Stromal cell of bone marrow (primary cell): ENCODE measurements at regions not wholly inside any gene's neighbourhood (a gene's known extent, or its start where the extent isn't known, plus 50 kb on each side); places are given as distances from the start of the nearest gene placed in this dataset.

ENCODE experiments used
- DNase-seq: peaks from one replicate; pipeline ENCODE4 v3.0.0-alpha.2; 2012; ENCODE audit warnings: low read depth

- DNase-seq = no peak
These were observed 267.4 kb upstream of the THBS1 start for GRCh38 chr15:39313467-39313866.

GRCh38 chr15:39313881-39314280 is 267.0 kb upstream of the THBS1 start:
- no peak for DNase-seq

GRCh38 chr15:39315206-39315850 is 265.6 kb upstream of the THBS1 start:
- DNase-seq = no peak

GRCh38 chr15:39317225-39317624 is 263.7 kb upstream of the THBS1 start:
- no peak for DNase-seq

- DNase-seq = no peak
These were observed 262.6 kb upstream of the THBS1 start for GRCh38 chr15:39318231-39318630.

GRCh38 chr15:39320355-39320754 is 260.5 kb upstream of the THBS1 start:
- no peak for DNase-seq

- no peak for DNase-seq
These were observed 260.0 kb upstream of the THBS1 start for GRCh38 chr15:39320886-39321285.

- DNase-seq = no peak
These were observed 258.9 kb upstream of the THBS1 start for GRCh38 chr15:39321977-39322376.

- no peak for DNase-seq
These were observed 257.7 kb upstream of the THBS1 start for GRCh38 chr15:39323157-39323556.

- no peak for DNase-seq
These were observed 257.2 kb upstream of the THBS1 start for GRCh38 chr15:39323706-39324105.

GRCh38 chr15:39326306-39326975 is 254.4 kb upstream of the THBS1 start:
- no peak for DNase-seq

- no peak for DNase-seq
These were observed 253.7 kb upstream of the THBS1 start for GRCh38 chr15:39327005-39327730.

GRCh38 chr15:39330061-39330460 is 250.8 kb upstream of the THBS1 start:
- no peak for DNase-seq

- DNase-seq = no peak
These were observed 249.3 kb upstream of the THBS1 start for GRCh38 chr15:39331584-39331983.

GRCh38 chr15:39332846-39333245 is 248.0 kb upstream of the THBS1 start:
- DNase-seq = no peak

- DNase-seq = no peak
These were observed 247.5 kb upstream of the THBS1 start for GRCh38 chr15:39333393-39333792.

GRCh38 chr15:39333896-39334295 is 247.0 kb upstream of the THBS1 start:
- DNase-seq = no peak

GRCh38 chr15:39336926-39337325 is 244.0 kb upstream of the THBS1 start:
- no peak for DNase-seq

GRCh38 chr15:39338251-39338650 is 242.6 kb upstream of the THBS1 start:
- DNase-seq = no peak

GRCh38 chr15:39340903-39341645 is 239.8 kb upstream of the THBS1 start:
- DNase-seq = no peak

- no peak for DNase-seq
These were observed 236.2 kb upstream of the THBS1 start for GRCh38 chr15:39344662-39345141.

GRCh38 chr15:39345176-39345575 is 235.7 kb upstream of the THBS1 start:
- DNase-seq = no peak
